ENCODE measurements at regions not wholly inside any gene's neighbourhood (a gene's known extent, or its start where the extent isn't known, plus 50 kb on each side); places are given as distances from the start of the nearest gene placed in this dataset.
"Not testable (repeated sequence)": the region's sequence is repeated elsewhere in the genome, so short reads cannot be mapped to it uniquely, and the experiment has no call there.

- no peak for DNase-seq (ENCODE audit: low read depth in 4 of 4, low spot score in 1 of 4)
Observed at GRCh38 chr1:238399558-238399957, 508.8 kb upstream of the ZP4 start.

GRCh38 chr1:238396140-238396539 lies 505.4 kb upstream of the ZP4 start:
- DNase-seq (ENCODE audit: low read depth in 4 of 4, low spot score in 1 of 4): no peak

- DNase-seq (ENCODE audit: low read depth in 4 of 4, low spot score in 1 of 4): no peak
Observed at GRCh38 chr1:238384381-238384780, 493.7 kb upstream of the ZP4 start.

GRCh38 chr1:238380167-238380566 lies 489.4 kb upstream of the ZP4 start:
- DNase-seq (ENCODE audit: low read depth in 4 of 4, low spot score in 1 of 4): no peak

GRCh38 chr1:238379446-238379845 lies 488.7 kb upstream of the ZP4 start:
- DNase-seq (ENCODE audit: low read depth in 4 of 4, low spot score in 1 of 4): not testable (repeated sequence)

- no peak for DNase-seq (ENCODE audit: low read depth in 4 of 4, low spot score in 1 of 4)
Observed at GRCh38 chr1:238377280-238377919, 486.7 kb upstream of the ZP4 start.

GRCh38 chr1:238370599-238370998 lies 479.9 kb upstream of the ZP4 start:
- no peak for DNase-seq (ENCODE audit: low read depth in 4 of 4, low spot score in 1 of 4)

GRCh38 chr1:238364214-238364892 lies 473.6 kb upstream of the ZP4 start:
- no peak for DNase-seq (ENCODE audit: low read depth in 4 of 4, low spot score in 1 of 4)

GRCh38 chr1:238360474-238360873 lies 469.8 kb upstream of the ZP4 start:
- no peak for DNase-seq (ENCODE audit: low read depth in 4 of 4, low spot score in 1 of 4)

- DNase-seq (ENCODE audit: low read depth in 4 of 4, low spot score in 1 of 4): no peak
Observed at GRCh38 chr1:238350471-238350870, 459.7 kb upstream of the ZP4 start.

- no peak for DNase-seq (ENCODE audit: low read depth in 4 of 4, low spot score in 1 of 4)
Observed at GRCh38 chr1:238346340-238346739, 455.6 kb upstream of the ZP4 start.

GRCh38 chr1:238345837-238346236 lies 455.1 kb upstream of the ZP4 start:
- no peak for DNase-seq (ENCODE audit: low read depth in 4 of 4, low spot score in 1 of 4)

GRCh38 chr1:238343852-238344251 lies 453.1 kb upstream of the ZP4 start:
- no peak for DNase-seq (ENCODE audit: low read depth in 4 of 4, low spot score in 1 of 4)

GRCh38 chr1:238341395-238341794 lies 450.7 kb upstream of the ZP4 start:
- DNase-seq (ENCODE audit: low read depth in 4 of 4, low spot score in 1 of 4): no peak

- DNase-seq (ENCODE audit: low read depth in 4 of 4, low spot score in 1 of 4): no peak
Observed at GRCh38 chr1:238340989-238341388, 450.3 kb upstream of the ZP4 start.

GRCh38 chr1:238336531-238336930 lies 445.8 kb upstream of the ZP4 start:
- DNase-seq (ENCODE audit: low read depth in 4 of 4, low spot score in 1 of 4): no peak

- no peak for DNase-seq (ENCODE audit: low read depth in 4 of 4, low spot score in 1 of 4)
Observed at GRCh38 chr1:238334170-238334569, 443.4 kb upstream of the ZP4 start.

- no peak for DNase-seq (ENCODE audit: low read depth in 4 of 4, low spot score in 1 of 4)
Observed at GRCh38 chr1:238331557-238331956, 440.8 kb upstream of the ZP4 start.

GRCh38 chr1:238329671-238330070 lies 438.9 kb upstream of the ZP4 start:
- DNase-seq (ENCODE audit: low read depth in 4 of 4, low spot score in 1 of 4): no peak

GRCh38 chr1:238327033-238327432 lies 436.3 kb upstream of the ZP4 start:
- not testable (repeated sequence) for DNase-seq (ENCODE audit: low read depth in 4 of 4, low spot score in 1 of 4)

- not testable (repeated sequence) for DNase-seq (ENCODE audit: low read depth in 4 of 4, low spot score in 1 of 4)
Observed at GRCh38 chr1:238326479-238326878, 435.8 kb upstream of the ZP4 start.

- no peak for DNase-seq (ENCODE audit: low read depth in 4 of 4, low spot score in 1 of 4)
Observed at GRCh38 chr1:238324211-238324864, 433.6 kb upstream of the ZP4 start.

Data from stimulated activated CD4-positive, alpha-beta T cell treated with anti-CD3 and anti-CD28 coated beads, Interleukin-1b, Interleukin-23, amount 100 ng/mL, for 24 hours (primary cell).